Endodermal cell (in vitro differentiated cells): ENCODE measurements at regions not wholly inside any gene's neighbourhood (a gene's known extent, or its start where the extent isn't known, plus 50 kb on each side); places are given as distances from the start of the nearest gene placed in this dataset.

Experiments used
- DNase-seq: peaks from one replicate; pipeline ENCODE4 v3.0.0-alpha.2; 2017
- H3K27ac ChIP-seq: 2 replicates; pipeline ENCODE4 v1.5.1; 2013; ENCODE audit warnings: mild to moderate bottlenecking, low read depth, low read length, moderate library complexity
- H3K27me3 ChIP-seq: 2 replicates; pipeline ENCODE4 v1.6.1; 2013; ENCODE audit warnings: mild to moderate bottlenecking, low read length, moderate library complexity; ENCODE audit not compliant: insufficient read depth, control insufficient read depth, poor library complexity, severe bottlenecking
- H3K36me3 ChIP-seq: 2 replicates; pipeline ENCODE4 v1.7.0; 2013; ENCODE audit warnings: mild to moderate bottlenecking, low read length, moderate library complexity; ENCODE audit not compliant: control insufficient read depth, insufficient read depth
- H3K4me1 ChIP-seq: one replicate; pipeline ENCODE4 v1.7.0; 2013; ENCODE audit warnings: low read length; ENCODE audit not compliant: control insufficient read depth, insufficient read depth
- H3K4me3 ChIP-seq: 2 replicates; pipeline ENCODE4 v1.5.1; 2013; ENCODE audit warnings: mild to moderate bottlenecking, low read length, moderate library complexity
- H3K9ac ChIP-seq: 2 replicates; pipeline ENCODE4 v1.6.1; 2013; ENCODE audit warnings: mild to moderate bottlenecking, low read length, moderate library complexity; ENCODE audit not compliant: poor library complexity, severe bottlenecking; ENCODE audit errors: extremely low read depth
- H3K9me3 ChIP-seq: 2 replicates; pipeline ENCODE4 v1.6.1; 2013; ENCODE audit warnings: mild to moderate bottlenecking, low read length, moderate library complexity; ENCODE audit not compliant: control insufficient read depth
- H3K27ac Mint-ChIP-seq: 2 replicates; pipeline ENCODE4 v1.8.0; 2020; ENCODE audit warnings: mixed read lengths
- H3K27me3 Mint-ChIP-seq: 2 replicates; pipeline ENCODE4 v1.8.0; 2021; ENCODE audit warnings: mild to moderate bottlenecking, mixed read lengths; ENCODE audit not compliant: insufficient read depth
- H3K36me3 Mint-ChIP-seq: 2 replicates; pipeline ENCODE4 v1.8.0; 2020; ENCODE audit warnings: low read depth, mixed read lengths
- H3K4me1 Mint-ChIP-seq: 2 replicates; pipeline ENCODE4 v1.8.0; 2020; ENCODE audit warnings: mixed read lengths
- H3K4me3 Mint-ChIP-seq: 2 replicates; pipeline ENCODE4 v1.8.0; 2020; ENCODE audit warnings: mild to moderate bottlenecking, moderate library complexity, mixed read lengths
- H3K9me3 Mint-ChIP-seq: 2 replicates; pipeline ENCODE4 v1.8.0; 2020; ENCODE audit warnings: mild to moderate bottlenecking, mixed read lengths
- CTCF ChIP-seq: fragments of 200-600 bp; sonication (generic); conservative IDR thresholded peaks from 2 replicates; pipeline ENCODE4 v1.5.0; 2021; ENCODE audit warnings: antibody characterized with exemption, mild to moderate bottlenecking
- WGBS, 2 experiments: methylation state at CpG; one replicate each; pipeline versions ENCODE4 v1.1.5 to v1.1.7; 2013; ENCODE audit warnings: missing lambda C conversion rate in 2 of 2, mixed read lengths in 1 of 2; ENCODE audit not compliant: insufficient coverage in 1 of 2, insufficient read length in 1 of 2; 5-methylcytosine and 5-hydroxymethylcytosine counted together

- H3K27me3 ChIP-seq, result no peaks in the 10 kb centered on the region
- Mint-ChIP-seq H3K9me3 (no peaks in the 10 kb centered on the region), H3K4me3 (no peak overlapping the region), H3K4me1 (no peaks in the 10 kb centered on the region), H3K27me3 (no peaks in the 10 kb centered on the region), H3K27ac (no peak overlapping the region), H3K36me3 (no peaks in the 10 kb centered on the region)
- H3K9ac ChIP-seq, result no peak overlapping the region
- DNase-seq, result no peak
- no peaks in the 10 kb centered on the region for H3K9me3 ChIP-seq
- no peak for TF ChIP-seq CTCF
- H3K36me3 ChIP-seq, result no peaks in the 10 kb centered on the region
- 93% methylated on average over 1 of the region's 1 CpG; no CpG with 5 or more reads in 1 of the 2 experiments for WGBS, 2 experiments
- no peak overlapping the region for H3K27ac ChIP-seq
- H3K4me1 ChIP-seq, result no peaks in the 10 kb centered on the region
- no peak overlapping the region for H3K4me3 ChIP-seq
Measured at GRCh38 chr4:65954416-65954815, 284.1 kb upstream of the EPHA5 start.

- Mint-ChIP-seq H3K4me3 (no peak overlapping the region), H3K9me3 (no peaks in the 10 kb centered on the region), H3K4me1 (no peaks in the 10 kb centered on the region), H3K27ac (no peak overlapping the region), H3K36me3 (no peaks in the 10 kb centered on the region), H3K27me3 (no peaks in the 10 kb centered on the region)
- DNase-seq, result no peak
- no peak for TF ChIP-seq CTCF
- Histone ChIP-seq H3K9me3 (no peaks in the 10 kb centered on the region), H3K9ac (no peak overlapping the region), H3K4me3 (no peak overlapping the region), H3K27me3 (no peaks in the 10 kb centered on the region), H3K4me1 (no peaks in the 10 kb centered on the region), H3K36me3 (no peaks in the 10 kb centered on the region), H3K27ac (no peak overlapping the region)
- 88 to 100% methylated on average over 1 of the region's 1 CpG for WGBS, 2 experiments
Measured at GRCh38 chr4:65951177-65951576, 280.9 kb upstream of the EPHA5 start.

- Histone ChIP-seq H3K9ac (no peak overlapping the region), H3K4me3 (no peak overlapping the region), H3K9me3 (no peaks in the 10 kb centered on the region), H3K27me3 (no peaks in the 10 kb centered on the region), H3K27ac (no peak overlapping the region), H3K36me3 (no peaks in the 10 kb centered on the region), H3K4me1 (no peaks in the 10 kb centered on the region)
- H3K27ac Mint-ChIP-seq, result no peak overlapping the region
- no peaks in the 10 kb centered on the region for H3K27me3 Mint-ChIP-seq
- peak; percentile 52 for DNase-seq
- WGBS, 2 experiments, result 67 to 71% methylated on average over 1 to 2 of the region's 2 CpGs
- TF ChIP-seq CTCF, result peak; percentile 62
- no peaks in the 10 kb centered on the region for H3K36me3 Mint-ChIP-seq
- H3K9me3 Mint-ChIP-seq, result no peaks in the 10 kb centered on the region
- H3K4me1 Mint-ChIP-seq, result peaks cover 4% of the 10 kb centered on the region
- no peak overlapping the region for H3K4me3 Mint-ChIP-seq
Measured at GRCh38 chr4:65943076-65943475, 272.8 kb upstream of the EPHA5 start.
